ENCODE measurements at regions not wholly inside any gene's neighbourhood (a gene's known extent, or its start where the extent isn't known, plus 50 kb on each side); places are given as distances from the start of the nearest gene placed in this dataset.

GRCh38 chr4:187085339-187085738 is 361.7 kb upstream of the FAT1 start:
- dilution Hi-C loops (cut with MboI; ENCODE audit: extremely low pct_ligation_motif_present, low sequenced_read_pairs) = no loop called here
- H3K27me3 ChIP-seq (ENCODE audit: control insufficient read depth, extremely low read depth, insufficient read depth, low read length) = no peaks in the 10 kb centered on the region
- DNase-seq (ENCODE audit: low read depth, low spot score) = no peak
- H3K9me3 ChIP-seq (ENCODE audit: control insufficient read depth, low read depth, low read length) = no peaks in the 10 kb centered on the region
- H3K4me3 ChIP-seq (ENCODE audit: control insufficient read depth in 2 of 3, extremely low read depth in 1 of 3, insufficient read depth in 2 of 3, low read depth in 1 of 3, low read length in 3 of 3) = no peak overlapping the region
- no peaks in the 10 kb centered on the region for H4K20me1 ChIP-seq (ENCODE audit: control insufficient read depth, extremely low read depth, insufficient read depth, low read length)
- no peak for FAIRE-seq
- no peak overlapping the region for H3K4me2 ChIP-seq (ENCODE audit: control insufficient read depth, extremely low read depth, insufficient read depth, low read depth, low read length)
- no peak overlapping the region for H2AFZ ChIP-seq (ENCODE audit: control insufficient read depth, low read length)
- no peaks in the 10 kb centered on the region for H3K9me1 ChIP-seq (ENCODE audit: control insufficient read depth, extremely low read depth, insufficient read depth, low read length)
- no peaks in the 10 kb centered on the region for H3K4me1 ChIP-seq (ENCODE audit: control insufficient read depth, extremely low read depth, insufficient read depth, low read length)
- H3K36me3 ChIP-seq (ENCODE audit: control insufficient read depth in 2 of 2, extremely low read depth in 1 of 2, insufficient read depth in 2 of 2, low read length in 2 of 2) = no peaks in the 10 kb centered on the region
- H3K9ac ChIP-seq (ENCODE audit: control insufficient read depth, extremely low read depth, insufficient read depth, low read length) = no peak overlapping the region
- TF ChIP-seq, protein P1, sequence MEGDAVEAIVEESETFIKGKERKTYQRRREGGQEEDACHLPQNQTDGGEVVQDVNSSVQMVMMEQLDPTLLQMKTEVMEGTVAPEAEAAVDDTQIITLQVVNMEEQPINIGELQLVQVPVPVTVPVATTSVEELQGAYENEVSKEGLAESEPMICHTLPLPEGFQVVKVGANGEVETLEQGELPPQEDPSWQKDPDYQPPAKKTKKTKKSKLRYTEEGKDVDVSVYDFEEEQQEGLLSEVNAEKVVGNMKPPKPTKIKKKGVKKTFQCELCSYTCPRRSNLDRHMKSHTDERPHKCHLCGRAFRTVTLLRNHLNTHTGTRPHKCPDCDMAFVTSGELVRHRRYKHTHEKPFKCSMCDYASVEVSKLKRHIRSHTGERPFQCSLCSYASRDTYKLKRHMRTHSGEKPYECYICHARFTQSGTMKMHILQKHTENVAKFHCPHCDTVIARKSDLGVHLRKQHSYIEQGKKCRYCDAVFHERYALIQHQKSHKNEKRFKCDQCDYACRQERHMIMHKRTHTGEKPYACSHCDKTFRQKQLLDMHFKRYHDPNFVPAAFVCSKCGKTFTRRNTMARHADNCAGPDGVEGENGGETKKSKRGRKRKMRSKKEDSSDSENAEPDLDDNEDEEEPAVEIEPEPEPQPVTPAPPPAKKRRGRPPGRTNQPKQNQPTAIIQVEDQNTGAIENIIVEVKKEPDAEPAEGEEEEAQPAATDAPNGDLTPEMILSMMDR (optimal IDR thresholded peaks at IDR 0.05 in 1 of 3, IDR thresholded peaks at IDR 0.05 in 1 of 3, conservative IDR thresholded peaks at IDR 0.05 in 1 of 3; ENCODE audit: extremely low read depth in 1 of 3, insufficient read depth in 2 of 3, low read length in 3 of 3) = no peak
- no peak for TF ChIP-seq EZH2 (IDR thresholded peaks at IDR 0.05; ENCODE audit: low read length)
- H3K27ac ChIP-seq (ENCODE audit: control insufficient read depth, insufficient read depth, low read length) = no peak overlapping the region
- H3K79me2 ChIP-seq (ENCODE audit: control insufficient read depth, insufficient read depth, low read length) = no peaks in the 10 kb centered on the region

DNA sequence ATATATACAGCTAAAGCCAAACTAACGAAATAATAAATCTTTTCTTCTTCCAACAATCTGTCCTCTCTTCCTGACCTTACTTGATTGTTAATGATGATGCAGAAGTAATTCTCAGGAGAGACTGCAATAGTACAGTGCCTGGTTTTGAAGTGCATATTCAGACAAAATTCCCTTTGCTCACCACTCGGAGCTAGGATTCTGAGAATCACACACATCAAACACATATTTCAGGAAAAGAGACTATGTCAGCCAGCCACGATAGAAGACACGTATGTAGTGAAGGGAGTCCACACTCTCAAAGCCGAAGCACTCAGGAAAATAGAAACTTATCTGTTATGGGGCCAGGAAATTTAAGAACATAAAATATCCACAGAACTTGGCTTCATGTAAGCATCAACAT is 362.5 kb upstream of the FAT1 start:
- Histone ChIP-seq H4K20me1 (ENCODE audit: control insufficient read depth, extremely low read depth, insufficient read depth, low read length) (no peaks in the 10 kb centered on the region), H3K27me3 (ENCODE audit: control insufficient read depth, extremely low read depth, insufficient read depth, low read length) (no peaks in the 10 kb centered on the region), H3K27ac (ENCODE audit: control insufficient read depth, insufficient read depth, low read length) (no peak overlapping the region), H2AFZ (ENCODE audit: control insufficient read depth, low read length) (no peak overlapping the region), H3K4me3 (ENCODE audit: control insufficient read depth in 2 of 3, extremely low read depth in 1 of 3, insufficient read depth in 2 of 3, low read depth in 1 of 3, low read length in 3 of 3) (no peak overlapping the region), H3K9ac (ENCODE audit: control insufficient read depth, extremely low read depth, insufficient read depth, low read length) (no peak overlapping the region), H3K9me1 (ENCODE audit: control insufficient read depth, extremely low read depth, insufficient read depth, low read length) (no peaks in the 10 kb centered on the region), H3K4me2 (ENCODE audit: control insufficient read depth, extremely low read depth, insufficient read depth, low read depth, low read length) (no peak overlapping the region), H3K36me3 (ENCODE audit: control insufficient read depth in 2 of 2, extremely low read depth in 1 of 2, insufficient read depth in 2 of 2, low read length in 2 of 2) (no peaks in the 10 kb centered on the region), H3K9me3 (ENCODE audit: control insufficient read depth, low read depth, low read length) (no peaks in the 10 kb centered on the region), H3K4me1 (ENCODE audit: control insufficient read depth, extremely low read depth, insufficient read depth, low read length) (no peaks in the 10 kb centered on the region), H3K79me2 (ENCODE audit: control insufficient read depth, insufficient read depth, low read length) (no peaks in the 10 kb centered on the region)
- no peak for TF ChIP-seq EZH2 (IDR thresholded peaks at IDR 0.05; ENCODE audit: low read length)
- TF ChIP-seq, protein P1 (optimal IDR thresholded peaks at IDR 0.05 in 1 of 3, IDR thresholded peaks at IDR 0.05 in 1 of 3, conservative IDR thresholded peaks at IDR 0.05 in 1 of 3; ENCODE audit: extremely low read depth in 1 of 3, insufficient read depth in 2 of 3, low read length in 3 of 3) = no peak
- dilution Hi-C loops (cut with MboI; ENCODE audit: extremely low pct_ligation_motif_present, low sequenced_read_pairs) = no loop called here
- DNase-seq (ENCODE audit: low read depth, low spot score) (no peak), FAIRE-seq (no peak)
